CD4-positive, alpha-beta T cell (primary cell): ENCODE measurements at regions not wholly inside any gene's neighbourhood (a gene's known extent, or its start where the extent isn't known, plus 50 kb on each side); places are given as distances from the start of the nearest gene placed in this dataset.

Experiments
- ATAC-seq: fragments of 200-7000 bp; cut with Tn5 transposase; one replicate; pipeline ENCODE4 v1.10.0; 2022; ENCODE audit warnings: mild to moderate bottlenecking; ENCODE audit not compliant: poor library complexity
- CTCF ChIA-PET: fragments of 350-600 bp; sonication (Branson Sonifier 250); formaldehyde crosslinking; loops from one replicate; lab custom pipeline; 2021; ENCODE audit warnings: antibody characterized with exemption, inconsistent platforms; lab: Charles Lee
- POLR2A ChIA-PET: fragments of 350-600 bp; sonication (Branson Sonifier 250); formaldehyde crosslinking; loops from one replicate; lab custom pipeline; 2021; ENCODE audit warnings: antibody characterized with exemption, inconsistent platforms; lab: Charles Lee
- DNase-seq, 14 experiments: peaks; one replicate each; pipeline ENCODE4 v3.0.0-alpha.2; 2013 to 2020; ENCODE audit warnings: mixed read lengths in 2 of 14
- H3K27ac ChIP-seq, 2 donors: one replicate each; pipeline versions ENCODE4 v1.5.1 to v1.7.0; 2013; ENCODE audit warnings: low read length in 2 of 2, low read depth in 1 of 2, mild to moderate bottlenecking in 1 of 2
- H3K27me3 ChIP-seq, 2 experiments: 1 replicate in 1 of 2; 2 replicates in 1 of 2; pipeline versions ENCODE4 v1.6.1 to v1.7.0; 2013; ENCODE audit warnings: low read length in 2 of 2, control low read depth in 1 of 2, mild to moderate bottlenecking in 1 of 2, moderate library complexity in 1 of 2; ENCODE audit not compliant: insufficient read depth in 2 of 2, control insufficient read depth in 1 of 2
- H3K36me3 ChIP-seq: one replicate; pipeline ENCODE4 v1.6.1; 2013; ENCODE audit warnings: low read length, control low read depth; ENCODE audit not compliant: insufficient read depth
- H3K4me1 ChIP-seq: one replicate; pipeline ENCODE4 v1.6.1; 2013; ENCODE audit warnings: low read length, control low read depth; ENCODE audit not compliant: insufficient read depth
- H3K4me3 ChIP-seq: one replicate; pipeline ENCODE4 v1.5.1; 2013; ENCODE audit warnings: mild to moderate bottlenecking, low read length, moderate library complexity
- H3K9me3 ChIP-seq, 2 experiments: 1 replicate in 1 of 2; 2 replicates in 1 of 2; pipeline versions ENCODE4 v1.6.1 to v1.7.0; 2013; ENCODE audit warnings: low read length in 2 of 2, mild to moderate bottlenecking in 2 of 2, control low read depth in 1 of 2, moderate library complexity in 1 of 2; ENCODE audit not compliant: control insufficient read depth in 1 of 2, insufficient read depth in 1 of 2
- H3K27ac Mint-ChIP-seq: one replicate; pipeline ENCODE4 v1.8.0; 2020; ENCODE audit warnings: mixed read lengths
- H3K27me3 Mint-ChIP-seq: one replicate; pipeline ENCODE4 v1.8.0; 2021; ENCODE audit warnings: mixed read lengths
- H3K36me3 Mint-ChIP-seq: one replicate; pipeline ENCODE4 v1.8.0; 2021; ENCODE audit warnings: low read depth, mixed read lengths
- H3K4me1 Mint-ChIP-seq: one replicate; pipeline ENCODE4 v1.8.0; 2021; ENCODE audit warnings: low read depth, mixed read lengths
- H3K4me3 Mint-ChIP-seq: one replicate; pipeline ENCODE4 v1.8.0; 2020; ENCODE audit warnings: mild to moderate bottlenecking, mixed read lengths
- H3K9me3 Mint-ChIP-seq: one replicate; pipeline ENCODE4 v1.8.0; 2020; ENCODE audit warnings: mixed read lengths
- intact Hi-C, 2 experiments: fragments of 100-400 bp; cut with DNase I in 1 of 2; cut with micrococcal nuclease in 1 of 2; formaldehyde crosslinking; loops; one replicate each; pipeline versions ENCODE4 v1.15.1 to v1.9.0; 2023 to 2025; cut with DNase I, micrococcal nuclease
- TF ChIP-seq, protein P1 (sequence below): fragments of 200-600 bp; IDR thresholded peaks from one replicate; pipeline ENCODE4 v1.8.0; 2022; ENCODE audit warnings: antibody characterized with exemption, mild to moderate bottlenecking

DNA sequence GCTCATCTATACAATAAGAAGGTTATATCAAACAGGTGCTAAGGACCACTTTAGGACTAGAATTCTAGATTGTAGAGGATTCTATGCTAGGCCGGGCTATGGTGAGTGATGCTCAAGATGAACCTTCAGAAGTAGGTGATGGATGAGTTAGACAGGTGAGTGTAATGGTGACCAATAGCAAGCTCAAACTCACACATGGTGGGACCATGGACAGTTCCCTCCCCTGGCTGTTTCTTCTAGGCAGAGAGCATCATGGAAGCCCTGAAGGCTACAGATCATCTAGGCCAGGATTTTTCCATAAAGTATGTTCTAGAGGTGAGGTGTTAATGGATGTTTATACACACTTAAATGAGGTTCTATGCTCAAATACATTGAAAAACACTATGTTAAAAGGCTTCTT is 162.2 kb upstream of the WDR11 start:
- Mint-ChIP-seq H3K27me3 (peaks cover 6% of the 10 kb centered on the region), H3K4me1 (peaks cover 5% of the 10 kb centered on the region), H3K4me3 (no peak overlapping the region), H3K36me3 (no peaks in the 10 kb centered on the region), H3K9me3 (no peaks in the 10 kb centered on the region), H3K27ac (no peak overlapping the region)
- Histone ChIP-seq H3K4me1 (peaks cover 3% of the 10 kb centered on the region), H3K4me3 (no peak overlapping the region), H3K27me3 (no peaks in the 10 kb centered on the region), H3K36me3 (no peaks in the 10 kb centered on the region), H3K27ac (no peak overlapping the region), H3K9me3 (peaks cover 0 to 4% of the 10 kb centered on the region in 2 experiments)
- ATAC-seq (no peak), DNase-seq (no peak)
- TF ChIP-seq, protein P1, sequence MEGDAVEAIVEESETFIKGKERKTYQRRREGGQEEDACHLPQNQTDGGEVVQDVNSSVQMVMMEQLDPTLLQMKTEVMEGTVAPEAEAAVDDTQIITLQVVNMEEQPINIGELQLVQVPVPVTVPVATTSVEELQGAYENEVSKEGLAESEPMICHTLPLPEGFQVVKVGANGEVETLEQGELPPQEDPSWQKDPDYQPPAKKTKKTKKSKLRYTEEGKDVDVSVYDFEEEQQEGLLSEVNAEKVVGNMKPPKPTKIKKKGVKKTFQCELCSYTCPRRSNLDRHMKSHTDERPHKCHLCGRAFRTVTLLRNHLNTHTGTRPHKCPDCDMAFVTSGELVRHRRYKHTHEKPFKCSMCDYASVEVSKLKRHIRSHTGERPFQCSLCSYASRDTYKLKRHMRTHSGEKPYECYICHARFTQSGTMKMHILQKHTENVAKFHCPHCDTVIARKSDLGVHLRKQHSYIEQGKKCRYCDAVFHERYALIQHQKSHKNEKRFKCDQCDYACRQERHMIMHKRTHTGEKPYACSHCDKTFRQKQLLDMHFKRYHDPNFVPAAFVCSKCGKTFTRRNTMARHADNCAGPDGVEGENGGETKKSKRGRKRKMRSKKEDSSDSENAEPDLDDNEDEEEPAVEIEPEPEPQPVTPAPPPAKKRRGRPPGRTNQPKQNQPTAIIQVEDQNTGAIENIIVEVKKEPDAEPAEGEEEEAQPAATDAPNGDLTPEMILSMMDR, result no peak
- CTCF ChIA-PET, result no interaction called here
- POLR2A ChIA-PET, result no interaction called here
- intact Hi-C loops, result no loop called here

DNA sequence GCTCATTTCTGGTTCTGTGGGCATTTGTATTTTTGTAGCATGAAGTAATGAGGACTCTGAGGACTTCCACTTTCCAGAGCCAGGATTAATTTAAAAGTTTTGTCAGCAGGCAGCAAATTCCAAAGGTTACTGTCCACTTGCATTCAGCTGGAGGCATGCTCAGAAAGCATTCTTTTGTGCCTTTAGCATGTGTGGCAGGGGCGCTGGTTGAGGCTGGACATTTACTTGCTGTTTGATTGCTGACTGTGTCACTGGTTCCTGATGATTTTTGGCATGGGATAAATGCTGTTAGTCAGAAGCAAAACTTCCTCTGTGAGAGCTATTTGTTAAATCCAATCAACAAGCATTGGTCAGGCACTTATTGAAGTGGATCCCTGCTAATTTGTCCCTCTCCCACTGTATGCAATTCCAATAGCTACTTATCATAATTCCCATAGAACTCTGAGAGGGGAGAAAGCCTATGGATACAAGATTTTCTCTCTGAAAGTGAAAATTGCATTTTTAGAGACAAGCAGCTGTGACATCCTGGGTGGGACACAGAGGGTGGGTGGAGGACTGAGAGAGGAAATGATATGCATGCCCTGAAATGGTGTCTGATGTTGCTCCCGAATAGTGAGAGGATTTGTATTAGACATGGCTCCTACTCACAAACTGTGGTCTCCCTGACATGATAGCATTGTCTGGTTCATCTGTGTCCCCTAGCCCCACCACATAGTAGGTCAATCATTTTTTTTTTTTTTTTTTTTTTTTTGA is 161.2 kb upstream of the WDR11 start:
- TF ChIP-seq, protein P1, result no peak
- peaks cover 6% of the 10 kb centered on the region for H3K27me3 Mint-ChIP-seq
- Histone ChIP-seq H3K9me3 (peaks cover 0 to 4% of the 10 kb centered on the region in 2 experiments), H3K4me1 (peaks cover 3% of the 10 kb centered on the region), H3K4me3 (no peak overlapping the region), H3K27ac (no peak overlapping the region), H3K27me3 (no peaks in the 10 kb centered on the region), H3K36me3 (no peaks in the 10 kb centered on the region)
- ChIA-PET POLR2A (no interaction called here), CTCF (no interaction called here)
- H3K4me1 Mint-ChIP-seq, result peaks cover 5% of the 10 kb centered on the region
- no peak for ATAC-seq
- H3K27ac Mint-ChIP-seq, result no peak overlapping the region
- no peak for DNase-seq
- no peaks in the 10 kb centered on the region for H3K9me3 Mint-ChIP-seq
- no peak overlapping the region for H3K4me3 Mint-ChIP-seq
- intact Hi-C loops, result no loop called here
- no peaks in the 10 kb centered on the region for H3K36me3 Mint-ChIP-seq

DNA sequence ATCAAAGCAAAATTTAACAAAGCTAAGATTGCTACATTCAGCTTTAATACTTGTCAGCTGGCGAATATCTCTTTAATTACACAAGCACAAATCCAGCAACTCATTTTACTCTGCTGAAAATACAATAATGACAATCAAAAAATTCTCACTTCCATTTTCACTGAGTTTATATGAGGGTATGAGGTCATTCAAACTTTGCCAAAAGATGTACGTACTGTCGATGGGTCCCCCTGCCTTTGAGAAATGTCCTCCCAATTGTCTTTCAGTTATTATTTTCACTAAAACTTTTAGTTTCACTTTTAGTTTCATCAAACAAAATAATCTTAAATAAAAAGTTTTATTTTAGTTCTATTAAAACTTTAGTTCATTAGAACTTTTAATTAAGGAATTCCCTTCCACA is 159.5 kb upstream of the WDR11 start:
- Mint-ChIP-seq H3K4me1 (peaks cover 5% of the 10 kb centered on the region), H3K9me3 (no peaks in the 10 kb centered on the region), H3K36me3 (no peaks in the 10 kb centered on the region), H3K4me3 (no peak overlapping the region), H3K27ac (no peak overlapping the region), H3K27me3 (no peaks in the 10 kb centered on the region)
- ATAC-seq (no peak), DNase-seq (peak in 1 of 14 experiments; percentile 21)
- intact Hi-C loops, result no loop called here
- peaks cover 3% of the 10 kb centered on the region for H3K4me1 ChIP-seq
- H3K9me3 ChIP-seq, result peaks cover under 1 to 4% of the 10 kb centered on the region in 2 experiments
- TF ChIP-seq, protein P1, result no peak
- ChIA-PET POLR2A (no interaction called here), CTCF (no interaction called here)
- H3K4me3 ChIP-seq, result no peak overlapping the region
- H3K27ac ChIP-seq, result no peak overlapping the region
- H3K27me3 ChIP-seq, result no peaks in the 10 kb centered on the region
- no peaks in the 10 kb centered on the region for H3K36me3 ChIP-seq
